ENCODE measurements at regions not wholly inside any gene's neighbourhood (a gene's known extent, or its start where the extent isn't known, plus 50 kb on each side); places are given as distances from the start of the nearest gene placed in this dataset.
A peak's percentile ranks its signal among the peaks of the same experiment; 100 is the strongest.
"Not testable (repeated sequence)": the region's sequence is repeated elsewhere in the genome, so short reads cannot be mapped to it uniquely, and the experiment has no call there.

GRCh38 chr10:9209105-9209798 is 1154.8 kb downstream of the GATA3 start:
- DNase-seq (ENCODE audit: low spot score), result peak; percentile 58

DNA sequence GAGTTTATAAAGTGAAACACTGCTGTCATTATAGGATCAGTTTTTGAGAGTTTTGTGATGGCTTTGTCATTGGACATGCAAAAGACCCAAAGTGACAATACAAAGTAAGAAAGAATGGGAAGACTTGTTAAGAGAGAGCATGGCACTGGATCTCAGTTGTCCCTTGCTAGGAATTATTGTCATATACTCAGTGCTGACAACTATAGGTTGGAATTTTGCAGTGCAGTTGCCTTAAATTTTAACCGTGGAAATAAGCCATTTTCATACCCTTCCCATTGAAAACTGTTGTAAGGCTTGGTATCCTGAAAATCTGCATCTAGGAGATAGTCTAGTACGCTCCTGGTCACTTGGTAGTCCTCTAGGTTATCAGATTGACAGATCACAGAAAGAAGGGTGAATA is 1156.7 kb downstream of the GATA3 start:
- no peak for DNase-seq (ENCODE audit: low spot score)

GRCh38 chr10:9214618-9215017 is 1160.1 kb downstream of the GATA3 start:
- no peak for DNase-seq (ENCODE audit: low spot score)

DNA sequence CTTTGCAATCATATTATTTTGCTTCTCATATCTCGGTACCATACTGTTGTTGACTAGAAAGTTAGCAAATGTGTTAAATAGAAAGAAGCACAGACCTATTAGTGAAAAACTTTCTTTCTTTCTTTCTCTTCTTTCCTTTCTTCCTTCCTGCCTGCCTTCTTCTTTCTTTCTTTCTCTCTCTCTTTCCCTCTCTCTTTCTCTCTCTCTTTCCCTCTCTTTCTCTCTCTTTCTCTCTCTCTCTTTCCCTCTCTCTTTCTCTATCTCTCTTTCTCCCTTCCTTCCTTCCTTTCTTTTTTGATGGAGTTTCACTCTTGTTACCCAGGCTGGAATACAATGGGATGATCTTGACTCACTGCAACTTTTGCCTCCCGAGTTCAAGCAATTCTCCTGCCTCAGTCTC is 1160.6 kb downstream of the GATA3 start:
- no peak for DNase-seq (ENCODE audit: low spot score)

GRCh38 chr10:9219860-9220259 is 1165.4 kb downstream of the GATA3 start:
- no peak for DNase-seq (ENCODE audit: low spot score)

DNA sequence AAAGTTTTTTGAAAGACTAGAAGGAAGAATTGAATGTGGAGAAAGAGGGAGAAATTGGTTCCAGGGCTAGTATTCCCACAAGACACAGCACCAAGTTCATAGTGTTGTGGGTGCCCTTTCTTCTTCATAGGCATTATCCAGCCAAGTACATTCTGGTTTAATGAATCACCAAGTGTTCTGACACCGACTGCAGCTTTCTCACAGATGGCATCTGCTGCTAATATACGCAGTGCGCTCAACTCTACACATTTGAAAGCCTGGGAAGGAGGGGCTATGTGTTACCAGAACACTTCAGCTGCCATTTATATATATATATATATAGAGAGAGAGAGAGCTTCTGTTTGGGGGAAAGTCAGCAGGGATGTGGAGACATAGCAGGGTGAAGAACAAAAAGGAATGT is 1168.4 kb downstream of the GATA3 start:
- DNase-seq (ENCODE audit: low spot score), result peak; percentile 52

GRCh38 chr10:9227679-9228365 is 1173.3 kb downstream of the GATA3 start:
- DNase-seq (ENCODE audit: low spot score), result no peak

DNA sequence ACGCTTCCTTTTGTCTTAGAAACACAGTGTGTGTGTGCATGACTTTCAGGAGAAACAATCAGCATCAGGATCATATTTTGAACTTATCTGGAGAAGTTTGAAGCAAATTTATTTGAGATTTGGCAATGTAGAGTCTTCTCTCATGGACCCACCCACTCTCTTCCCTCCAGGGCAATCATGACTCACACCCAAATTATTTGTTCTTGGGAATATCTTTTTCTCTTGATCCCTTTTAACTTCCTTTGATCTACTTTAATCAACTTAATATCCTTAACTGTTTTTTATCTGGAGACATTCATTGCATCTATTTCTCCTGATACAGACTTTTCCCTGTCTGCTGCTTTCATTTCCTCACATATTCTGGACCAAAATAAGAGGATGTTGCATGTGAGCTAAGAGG is 1174.3 kb downstream of the GATA3 start:
- peak; percentile 62 for DNase-seq (ENCODE audit: low spot score)

DNA sequence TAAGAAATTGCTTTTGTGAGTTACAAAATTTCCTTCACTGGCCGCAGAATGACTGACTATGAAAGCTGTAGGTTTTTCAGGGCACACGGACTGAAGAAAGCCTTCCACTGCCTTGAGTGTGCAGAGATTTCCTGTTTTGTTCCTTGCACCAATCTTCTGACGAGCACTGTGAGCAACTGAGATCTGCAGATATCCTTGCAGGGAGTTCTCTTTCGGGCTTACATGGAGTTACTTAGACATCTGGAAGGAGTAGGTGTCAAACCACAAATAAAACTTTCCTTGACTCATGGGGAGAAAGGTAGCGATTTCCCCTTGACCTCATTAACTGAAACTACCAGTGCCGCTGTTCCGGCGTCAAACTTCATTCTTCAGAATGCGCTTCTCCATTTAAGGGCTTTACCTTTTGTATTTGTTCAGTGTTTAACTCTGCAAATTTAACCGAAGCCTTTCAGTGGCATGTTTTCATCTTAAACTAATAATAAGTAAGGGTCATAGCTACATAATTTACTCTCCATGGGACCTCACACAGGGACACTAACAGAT is 1175.3 kb downstream of the GATA3 start:
- no peak for DNase-seq (ENCODE audit: low spot score)

DNA sequence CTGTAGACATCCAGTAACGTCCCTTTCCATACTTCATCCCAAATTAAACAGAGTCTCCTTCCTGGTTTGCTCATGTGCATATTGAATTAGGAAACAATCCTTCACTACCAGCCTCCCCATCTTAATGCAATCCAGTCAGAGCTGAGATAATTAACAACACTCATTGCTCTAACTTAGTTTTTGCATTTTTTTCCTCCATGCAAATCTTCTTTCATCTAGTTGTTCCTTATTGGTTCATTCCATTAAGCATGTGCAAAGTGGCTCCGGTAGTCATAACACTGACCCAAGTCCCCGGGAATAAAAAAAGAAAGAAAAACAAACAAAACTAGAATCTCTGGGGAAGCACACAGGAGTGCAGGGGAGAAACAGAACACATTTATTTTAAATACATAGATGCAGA is 1176.1 kb downstream of the GATA3 start:
- no peak for DNase-seq (ENCODE audit: low spot score)

- no peak for DNase-seq (ENCODE audit: low spot score)
Measured at GRCh38 chr10:9234191-9234590, 1179.7 kb downstream of the GATA3 start.

DNA sequence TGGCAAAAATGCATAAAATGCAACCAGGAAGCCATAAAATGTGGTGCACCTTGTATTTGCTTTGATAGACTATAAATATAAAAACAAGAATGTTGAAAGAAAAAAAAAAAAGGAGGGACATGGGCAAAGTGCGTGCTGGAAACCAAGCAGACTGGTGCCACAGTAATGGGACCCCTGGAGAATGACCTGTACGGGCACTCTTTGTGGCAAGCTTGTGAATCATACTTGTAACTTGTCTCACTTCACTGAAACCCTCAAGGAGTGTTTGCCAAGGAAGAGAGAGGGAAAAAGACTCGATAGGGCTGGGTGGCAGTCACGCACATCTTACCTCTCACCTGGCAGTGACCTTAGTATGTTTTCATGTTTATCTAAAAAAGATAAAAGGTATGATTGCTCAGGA is 1183.6 kb downstream of the GATA3 start:
- no peak for DNase-seq (ENCODE audit: low spot score)

GRCh38 chr10:9239298-9239697 is 1184.8 kb downstream of the GATA3 start:
- no peak for DNase-seq (ENCODE audit: low spot score)

GRCh38 chr10:9243941-9244411 is 1189.5 kb downstream of the GATA3 start:
- DNase-seq (ENCODE audit: low spot score), result no peak

DNA sequence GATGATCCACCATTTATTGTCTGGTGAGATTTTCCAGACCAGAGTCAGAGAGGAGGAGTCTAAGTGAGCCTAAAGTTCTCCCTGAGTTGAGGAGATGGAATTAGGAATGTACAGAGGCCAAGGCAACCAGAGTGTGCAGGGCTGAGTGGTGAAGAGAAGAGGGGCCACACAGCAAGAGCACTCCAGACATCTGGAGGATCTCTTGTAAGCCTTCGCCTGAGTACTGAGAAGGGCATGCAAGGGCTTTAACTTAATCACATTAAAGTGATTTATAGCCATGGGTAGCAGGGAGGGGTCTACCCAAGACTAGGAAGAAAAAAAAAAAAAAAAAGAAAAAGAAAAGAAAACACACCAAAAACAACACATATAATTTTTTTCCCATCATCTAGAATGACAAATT is 1190.4 kb downstream of the GATA3 start:
- no peak for DNase-seq (ENCODE audit: low spot score)

DNA sequence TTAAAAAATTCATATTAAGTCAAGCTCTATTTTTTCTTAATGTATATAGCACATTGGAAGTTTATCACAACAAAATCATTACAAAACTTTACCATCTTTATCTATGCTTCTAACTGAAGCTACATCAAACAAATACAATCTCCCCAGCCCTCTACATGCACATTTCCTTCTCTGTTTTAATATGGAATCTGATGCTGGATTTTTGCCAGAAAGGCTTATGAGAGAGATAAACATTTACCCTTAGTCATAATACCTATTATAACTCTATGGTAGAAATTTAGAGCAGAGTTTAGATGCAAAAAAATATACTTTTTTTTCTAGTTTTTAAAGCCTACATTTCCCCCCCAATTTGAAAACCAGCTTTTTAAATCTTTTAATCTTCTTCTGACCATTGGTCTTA is 1198.6 kb downstream of the GATA3 start:
- DNase-seq (ENCODE audit: low spot score), result no peak

GRCh38 chr10:9254353-9254752 is 1199.9 kb downstream of the GATA3 start:
- DNase-seq (ENCODE audit: low spot score), result peak; percentile 55

DNA sequence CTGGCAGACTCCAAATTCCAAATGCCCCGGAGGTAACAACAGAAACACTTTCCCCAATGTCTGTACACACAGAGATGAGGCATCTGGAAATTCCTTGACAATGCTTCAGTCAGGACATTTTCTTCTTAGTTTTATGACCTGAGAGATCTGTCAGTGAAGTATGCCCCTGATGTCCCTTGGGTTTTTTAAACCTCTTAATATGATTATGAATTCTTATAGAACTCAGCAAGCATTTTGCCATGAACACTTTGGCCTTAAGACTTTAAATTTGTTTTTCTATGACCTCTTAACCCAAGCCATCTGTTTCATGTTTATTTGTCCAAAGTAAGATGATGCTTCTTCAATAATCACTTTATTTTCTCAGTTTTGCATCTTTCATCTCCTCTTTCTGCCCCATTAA is 1206.2 kb downstream of the GATA3 start:
- no peak for DNase-seq (ENCODE audit: low spot score)

DNA sequence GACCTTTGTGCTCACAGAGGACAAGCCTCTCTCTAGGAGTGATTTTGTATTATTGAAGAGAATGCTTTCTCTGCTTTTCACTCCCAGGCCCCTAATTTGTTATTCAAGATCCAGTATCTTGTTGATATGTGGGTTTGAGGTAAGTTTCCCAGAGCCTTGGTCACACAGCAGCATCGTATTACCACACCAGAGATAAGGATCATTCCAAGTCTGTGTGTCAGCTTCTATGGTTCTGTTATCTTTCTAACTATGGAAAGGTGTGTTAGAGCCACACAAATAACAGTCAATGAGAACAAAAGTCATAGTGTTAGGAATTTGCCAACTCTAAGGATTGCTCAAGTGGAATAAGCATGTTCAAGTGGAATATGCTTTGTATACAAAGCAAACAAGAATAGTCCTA is 1208.3 kb downstream of the GATA3 start:
- no peak for DNase-seq (ENCODE audit: low spot score)

GRCh38 chr10:9268176-9268575 is 1213.7 kb downstream of the GATA3 start:
- no peak for DNase-seq (ENCODE audit: low spot score)

- not testable (repeated sequence) for DNase-seq (ENCODE audit: low spot score)
Measured at GRCh38 chr10:9273126-9273833, 1218.8 kb downstream of the GATA3 start.

- DNase-seq (ENCODE audit: low spot score), result no peak
Measured at GRCh38 chr10:9274206-9274755, 1219.8 kb downstream of the GATA3 start.

DNA sequence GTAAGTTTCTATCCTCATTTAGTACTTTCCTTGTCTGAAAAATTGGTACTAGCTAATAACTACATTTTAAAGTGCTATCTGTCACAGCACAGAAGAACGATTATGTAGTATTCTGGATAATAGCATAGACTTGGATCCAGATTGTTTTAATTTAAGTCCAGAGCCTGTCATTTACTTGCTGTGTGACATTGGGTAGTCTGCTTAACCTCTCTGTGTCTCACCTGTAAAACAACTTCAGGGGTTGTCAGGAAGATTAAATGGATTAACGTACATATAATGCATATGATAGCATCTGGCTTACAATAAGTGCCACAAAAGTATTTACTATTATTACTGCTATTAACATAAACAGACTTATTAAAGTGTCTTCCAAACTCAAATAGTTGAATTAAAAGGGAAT is 1221.4 kb downstream of the GATA3 start:
- no peak for DNase-seq (ENCODE audit: low spot score)

Data from AG20443 (cell line).